ENCODE measurements at regions not wholly inside any gene's neighbourhood (a gene's known extent, or its start where the extent isn't known, plus 50 kb on each side); places are given as distances from the start of the nearest gene placed in this dataset.
A peak's percentile ranks its signal among the peaks of the same experiment; 100 is the strongest.

DNA sequence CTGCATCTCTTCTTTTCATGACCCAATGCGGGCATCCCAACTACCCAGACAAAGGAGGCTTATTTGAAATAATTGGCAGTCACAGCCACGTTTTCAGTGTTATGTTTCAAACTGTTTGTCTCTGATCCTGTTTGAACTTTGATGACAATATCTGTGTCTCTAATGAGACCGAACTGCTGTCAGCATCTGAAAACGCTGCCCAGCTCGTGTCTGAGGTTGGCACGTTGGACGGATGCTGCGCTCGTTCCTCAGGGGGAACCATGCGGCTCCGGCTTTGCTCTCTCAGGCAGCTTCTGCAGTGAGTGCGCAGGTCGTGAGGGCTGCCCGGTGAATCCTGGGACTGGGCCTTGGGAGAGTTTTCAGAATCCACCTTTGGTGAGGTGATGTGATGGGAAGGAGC, 58.4 kb upstream of the SORBS2 start:
- no peak overlapping the region for H3K27ac Mint-ChIP-seq
- TF ChIP-seq MYBL2 (CRISPR knock-in tag; IDR thresholded peaks at IDR 0.05) (no peak), KAT7 (CRISPR knock-in tag; IDR thresholded peaks at IDR 0.05; ENCODE audit: borderline replicate concordance) (no peak), FOXP1 (CRISPR knock-in tag; IDR thresholded peaks at IDR 0.05; ENCODE audit: borderline replicate concordance) (no peak), NR1H2 (CRISPR knock-in tag; IDR thresholded peaks at IDR 0.05) (no peak), TEAD1 (CRISPR knock-in tag; IDR thresholded peaks at IDR 0.05) (no peak), NR3C1 (CRISPR knock-in tag; conservative IDR thresholded peaks at IDR 0.05; ENCODE audit: low read depth) (no peak), SP1 (CRISPR knock-in tag; conservative IDR thresholded peaks at IDR 0.05) (no peak), TEAD4 (CRISPR knock-in tag; IDR thresholded peaks at IDR 0.05) (no peak), ZBTB21 (CRISPR knock-in tag; IDR thresholded peaks at IDR 0.05; ENCODE audit: borderline replicate concordance) (no peak)
- TF ChIP-seq, protein P1, sequence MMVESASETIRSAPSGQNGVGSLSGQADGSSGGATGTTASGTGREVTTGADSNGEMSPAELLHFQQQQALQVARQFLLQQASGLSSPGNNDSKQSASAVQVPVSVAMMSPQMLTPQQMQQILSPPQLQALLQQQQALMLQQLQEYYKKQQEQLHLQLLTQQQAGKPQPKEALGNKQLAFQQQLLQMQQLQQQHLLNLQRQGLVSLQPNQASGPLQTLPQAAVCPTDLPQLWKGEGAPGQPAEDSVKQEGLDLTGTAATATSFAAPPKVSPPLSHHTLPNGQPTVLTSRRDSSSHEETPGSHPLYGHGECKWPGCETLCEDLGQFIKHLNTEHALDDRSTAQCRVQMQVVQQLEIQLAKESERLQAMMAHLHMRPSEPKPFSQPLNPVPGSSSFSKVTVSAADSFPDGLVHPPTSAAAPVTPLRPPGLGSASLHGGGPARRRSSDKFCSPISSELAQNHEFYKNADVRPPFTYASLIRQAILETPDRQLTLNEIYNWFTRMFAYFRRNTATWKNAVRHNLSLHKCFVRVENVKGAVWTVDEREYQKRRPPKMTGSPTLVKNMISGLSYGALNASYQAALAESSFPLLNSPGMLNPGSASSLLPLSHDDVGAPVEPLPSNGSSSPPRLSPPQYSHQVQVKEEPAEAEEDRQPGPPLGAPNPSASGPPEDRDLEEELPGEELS (CRISPR knock-in tag; IDR thresholded peaks at IDR 0.05): no peak
- TF ChIP-seq, protein P2, sequence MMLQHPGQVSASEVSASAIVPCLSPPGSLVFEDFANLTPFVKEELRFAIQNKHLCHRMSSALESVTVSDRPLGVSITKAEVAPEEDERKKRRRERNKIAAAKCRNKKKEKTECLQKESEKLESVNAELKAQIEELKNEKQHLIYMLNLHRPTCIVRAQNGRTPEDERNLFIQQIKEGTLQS (CRISPR knock-in tag; conservative IDR thresholded peaks at IDR 0.05): no peak
- CTCF ChIA-PET: no interaction called here

DNA sequence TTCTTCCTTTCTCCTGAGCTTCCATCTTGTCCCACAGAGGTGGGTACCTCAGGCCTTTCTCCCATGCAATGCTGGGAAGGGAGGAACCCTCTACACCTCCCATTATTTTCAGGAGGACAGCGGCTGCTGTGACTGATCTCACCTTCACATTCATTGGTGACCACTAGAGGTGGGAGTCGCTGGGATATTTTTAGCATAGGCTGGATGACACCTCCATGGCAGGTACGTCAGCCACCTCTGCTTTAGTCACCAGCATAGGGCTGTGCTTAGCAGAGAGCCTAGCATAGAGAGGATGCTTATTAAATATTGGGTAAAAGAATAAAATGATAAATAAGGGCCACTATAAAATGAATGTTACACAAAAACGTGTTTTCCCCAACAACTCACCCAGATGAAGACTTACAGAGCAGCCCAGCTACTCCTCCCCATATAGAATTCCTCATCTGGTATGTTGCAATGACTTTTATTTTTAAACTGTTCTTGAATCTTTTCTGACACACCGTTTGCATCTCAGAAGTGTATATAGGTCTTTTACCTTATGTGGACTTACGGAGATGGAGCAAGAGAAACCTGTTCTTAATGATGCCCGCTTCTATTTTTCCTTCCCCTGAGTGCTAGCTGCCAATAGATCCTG, 60.9 kb upstream of the SORBS2 start:
- H3K27me3 Mint-ChIP-seq (ENCODE audit: low read depth): no peaks in the 10 kb centered on the region
- DNase-seq (ENCODE audit: low spot score): no peak
- H3K27ac Mint-ChIP-seq: no peak overlapping the region
- H3K9me3 Mint-ChIP-seq: no peaks in the 10 kb centered on the region
- TF ChIP-seq JAZF1 (CRISPR knock-in tag; IDR thresholded peaks at IDR 0.05): no peak
- TF ChIP-seq, protein P3, sequence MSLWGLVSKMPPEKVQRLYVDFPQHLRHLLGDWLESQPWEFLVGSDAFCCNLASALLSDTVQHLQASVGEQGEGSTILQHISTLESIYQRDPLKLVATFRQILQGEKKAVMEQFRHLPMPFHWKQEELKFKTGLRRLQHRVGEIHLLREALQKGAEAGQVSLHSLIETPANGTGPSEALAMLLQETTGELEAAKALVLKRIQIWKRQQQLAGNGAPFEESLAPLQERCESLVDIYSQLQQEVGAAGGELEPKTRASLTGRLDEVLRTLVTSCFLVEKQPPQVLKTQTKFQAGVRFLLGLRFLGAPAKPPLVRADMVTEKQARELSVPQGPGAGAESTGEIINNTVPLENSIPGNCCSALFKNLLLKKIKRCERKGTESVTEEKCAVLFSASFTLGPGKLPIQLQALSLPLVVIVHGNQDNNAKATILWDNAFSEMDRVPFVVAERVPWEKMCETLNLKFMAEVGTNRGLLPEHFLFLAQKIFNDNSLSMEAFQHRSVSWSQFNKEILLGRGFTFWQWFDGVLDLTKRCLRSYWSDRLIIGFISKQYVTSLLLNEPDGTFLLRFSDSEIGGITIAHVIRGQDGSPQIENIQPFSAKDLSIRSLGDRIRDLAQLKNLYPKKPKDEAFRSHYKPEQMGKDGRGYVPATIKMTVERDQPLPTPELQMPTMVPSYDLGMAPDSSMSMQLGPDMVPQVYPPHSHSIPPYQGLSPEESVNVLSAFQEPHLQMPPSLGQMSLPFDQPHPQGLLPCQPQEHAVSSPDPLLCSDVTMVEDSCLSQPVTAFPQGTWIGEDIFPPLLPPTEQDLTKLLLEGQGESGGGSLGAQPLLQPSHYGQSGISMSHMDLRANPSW (CRISPR knock-in tag; conservative IDR thresholded peaks at IDR 0.05; ENCODE audit: low read depth): no peak
- TF ChIP-seq, protein P2 (CRISPR knock-in tag; conservative IDR thresholded peaks at IDR 0.05): no peak
- TF ChIP-seq, protein P4, sequence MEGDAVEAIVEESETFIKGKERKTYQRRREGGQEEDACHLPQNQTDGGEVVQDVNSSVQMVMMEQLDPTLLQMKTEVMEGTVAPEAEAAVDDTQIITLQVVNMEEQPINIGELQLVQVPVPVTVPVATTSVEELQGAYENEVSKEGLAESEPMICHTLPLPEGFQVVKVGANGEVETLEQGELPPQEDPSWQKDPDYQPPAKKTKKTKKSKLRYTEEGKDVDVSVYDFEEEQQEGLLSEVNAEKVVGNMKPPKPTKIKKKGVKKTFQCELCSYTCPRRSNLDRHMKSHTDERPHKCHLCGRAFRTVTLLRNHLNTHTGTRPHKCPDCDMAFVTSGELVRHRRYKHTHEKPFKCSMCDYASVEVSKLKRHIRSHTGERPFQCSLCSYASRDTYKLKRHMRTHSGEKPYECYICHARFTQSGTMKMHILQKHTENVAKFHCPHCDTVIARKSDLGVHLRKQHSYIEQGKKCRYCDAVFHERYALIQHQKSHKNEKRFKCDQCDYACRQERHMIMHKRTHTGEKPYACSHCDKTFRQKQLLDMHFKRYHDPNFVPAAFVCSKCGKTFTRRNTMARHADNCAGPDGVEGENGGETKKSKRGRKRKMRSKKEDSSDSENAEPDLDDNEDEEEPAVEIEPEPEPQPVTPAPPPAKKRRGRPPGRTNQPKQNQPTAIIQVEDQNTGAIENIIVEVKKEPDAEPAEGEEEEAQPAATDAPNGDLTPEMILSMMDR (IDR thresholded peaks at IDR 0.05): no peak
- H3K4me3 Mint-ChIP-seq: no peak overlapping the region
- peak; percentile 82 for ATAC-seq
- peaks cover 33% of the 10 kb centered on the region for H3K4me1 Mint-ChIP-seq
- ChIA-PET POLR2A (no interaction called here), CTCF (interaction anchor here (1.3 kb wide), 1 partner anchor 149 kb away, joined by 4 read pairs; no protein-coding TSS in a partner anchor)
- H3K36me3 Mint-ChIP-seq: no peaks in the 10 kb centered on the region

More for the DNA sequence above, 58.4 kb upstream of the SORBS2 start:
- Mint-ChIP-seq H3K9me3 (no peaks in the 10 kb centered on the region), H3K36me3 (no peaks in the 10 kb centered on the region), H3K27me3 (ENCODE audit: low read depth) (no peaks in the 10 kb centered on the region), H3K4me3 (no peak overlapping the region), H3K4me1 (peaks cover 46% of the 10 kb centered on the region)
- DNase-seq (ENCODE audit: low spot score): no peak
- POLR2A ChIA-PET: no interaction called here
- no peak; the same call in 1 of the 2 replicates for ATAC-seq
